Neural cell (in vitro differentiated cells): ENCODE measurements at regions not wholly inside any gene's neighbourhood (a gene's known extent, or its start where the extent isn't known, plus 50 kb on each side); places are given as distances from the start of the nearest gene placed in this dataset.

ENCODE experiments used
- H2AFZ ChIP-seq: fragments of 200-600, 300-800 bp; sonication (generic), shearing (Covaris generic); 2 replicates; pipeline ENCODE4 v1.6.0; 2014; ENCODE audit warnings: low read depth, mild to moderate bottlenecking, antibody characterized with exemption, low read length, moderate library complexity
- H3F3A ChIP-seq: fragments of 200-600 bp; shearing (Covaris generic); 2 replicates; pipeline ENCODE4 v1.6.1; 2016; ENCODE audit warnings: mild to moderate bottlenecking, moderate library complexity, mixed read lengths, antibody characterized with exemption, low read length; ENCODE audit not compliant: insufficient read depth, poor library complexity, severe bottlenecking
- H3K27ac ChIP-seq: fragments of 200-600, 300-800 bp; sonication (generic), shearing (Covaris generic); 2 replicates; pipeline ENCODE4 v1.5.1; 2014; ENCODE audit warnings: mild to moderate bottlenecking, low read length, moderate library complexity
- H3K27me3 ChIP-seq: fragments of 300-800, 200-600 bp; sonication (generic), shearing (Covaris generic); 2 replicates; pipeline ENCODE4 v1.6.0; 2014; ENCODE audit warnings: mild to moderate bottlenecking, low read depth, low read length, moderate library complexity; ENCODE audit not compliant: insufficient read depth
- H3K36me3 ChIP-seq: fragments of 300-800, 200-600 bp; sonication (generic), shearing (Covaris generic); 2 replicates; pipeline ENCODE4 v1.5.1; 2014; ENCODE audit warnings: mild to moderate bottlenecking, antibody characterized with exemption, low read length, moderate library complexity; ENCODE audit not compliant: insufficient read depth
- H3K4me2 ChIP-seq: fragments of 300-800, 200-600 bp; sonication (generic), shearing (Covaris generic); 2 replicates; pipeline ENCODE4 v1.6.0; 2014; ENCODE audit warnings: mild to moderate bottlenecking, low read length
- H3K4me3 ChIP-seq: fragments of 300-800, 200-600 bp; sonication (generic), shearing (Covaris generic); 2 replicates; pipeline ENCODE4 v1.5.1; 2014; ENCODE audit warnings: mild to moderate bottlenecking, low read length, moderate library complexity
- H3K79me2 ChIP-seq: fragments of 200-600 bp; shearing (Covaris generic); replicated peaks from 2 replicates; pipeline ENCODE4 v1.6.0; 2014; ENCODE audit warnings: mild to moderate bottlenecking, low read length, moderate library complexity; ENCODE audit not compliant: insufficient read depth
- H3K9ac ChIP-seq: fragments of 300-800, 200-600 bp; sonication (generic), shearing (Covaris generic); 2 replicates; pipeline ENCODE4 v1.6.1; 2016; ENCODE audit warnings: mild to moderate bottlenecking, low read length, mixed read lengths
- H3K9me2 ChIP-seq: fragments of 200-600 bp; shearing (Covaris generic); 2 replicates; pipeline ENCODE4 v1.6.1; 2016; ENCODE audit warnings: mild to moderate bottlenecking, low read length, mixed read lengths; ENCODE audit not compliant: insufficient read depth
- H3K9me3 ChIP-seq: fragments of 200-600, 300-800 bp; sonication (generic), shearing (Covaris generic); 2 replicates; pipeline ENCODE4 v1.6.1; 2016; ENCODE audit warnings: mild to moderate bottlenecking, mixed run types, low read length, moderate library complexity, mixed read lengths
- H4K20me1 ChIP-seq: fragments of 200-600 bp; shearing (Covaris generic); 2 replicates; pipeline ENCODE4 v1.6.1; 2016; ENCODE audit warnings: mild to moderate bottlenecking, mixed run types; ENCODE audit not compliant: insufficient read depth
- EP300 ChIP-seq: fragments of 450-650 bp; conservative IDR thresholded peaks from 2 replicates; pipeline ENCODE4 v1.6.1; 2014; ENCODE audit warnings: antibody characterized with exemption, mild to moderate bottlenecking, moderate library complexity; ENCODE audit not compliant: poor library complexity, severe bottlenecking
- EZH2 ChIP-seq: fragments of 200-600, 300-800 bp; shearing (Covaris generic), sonication (generic); IDR thresholded peaks from 2 replicates; pipeline ENCODE4 v1.6.1; 2014; ENCODE audit warnings: antibody characterized with exemption, low read length, borderline replicate concordance, mild to moderate bottlenecking; ENCODE audit not compliant: insufficient read depth, poor library complexity, severe bottlenecking
- MXI1 ChIP-seq: fragments of 450-650 bp; conservative IDR thresholded peaks from 2 replicates; pipeline ENCODE4 v1.6.1; 2014; ENCODE audit warnings: antibody characterized with exemption, mild to moderate bottlenecking; ENCODE audit not compliant: poor library complexity, severe bottlenecking
- POLR2AphosphoS5 ChIP-seq: IDR thresholded peaks from 2 replicates; pipeline ENCODE4 v1.6.1; 2012
- RAD21 ChIP-seq: fragments of 450-650 bp; conservative IDR thresholded peaks from 2 replicates; pipeline ENCODE4 v1.6.1; 2014; ENCODE audit warnings: antibody characterized with exemption, mild to moderate bottlenecking, moderate library complexity
- SMC3 ChIP-seq: fragments of 450-650 bp; conservative IDR thresholded peaks from 2 replicates; pipeline ENCODE4 v1.6.1; 2014; ENCODE audit warnings: antibody characterized with exemption, mild to moderate bottlenecking, moderate library complexity; ENCODE audit not compliant: poor library complexity
- TAF1 ChIP-seq: IDR thresholded peaks from 2 replicates; pipeline ENCODE4 v1.6.1; 2012; ENCODE audit warnings: low read depth
- TF ChIP-seq, protein P1 (sequence below): fragments of 450-650 bp; IDR thresholded peaks from 2 replicates; pipeline ENCODE4 v1.5.1; 2014; ENCODE audit warnings: antibody characterized with exemption, mild to moderate bottlenecking, moderate library complexity; ENCODE audit not compliant: poor library complexity, severe bottlenecking
- TF ChIP-seq, protein P2 (sequence below): IDR thresholded peaks from 2 replicates; pipeline ENCODE4 v1.6.1; 2012; ENCODE audit warnings: borderline replicate concordance

DNA sequence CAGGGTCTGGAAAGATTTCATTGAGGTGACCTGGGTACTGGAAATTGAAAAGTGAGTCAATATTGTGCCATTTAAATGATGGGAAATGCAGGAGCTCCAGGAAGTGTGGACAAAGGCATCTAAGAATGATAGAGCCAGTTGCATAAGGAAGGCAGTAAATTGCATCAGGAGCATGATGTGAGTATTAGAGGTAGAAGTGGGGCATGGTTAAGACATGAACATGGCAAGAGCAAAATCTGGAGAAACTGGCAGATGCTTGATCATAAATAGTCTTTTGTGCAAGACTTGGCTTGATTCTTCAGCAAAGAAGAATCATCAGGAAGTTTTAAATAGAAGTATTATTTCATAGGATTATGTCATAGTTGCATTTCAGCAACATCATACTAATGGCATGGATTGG lies 157.4 kb upstream of the PUM3 start:
- no peaks in the 10 kb centered on the region for H3F3A ChIP-seq
- TF ChIP-seq, protein P1, sequence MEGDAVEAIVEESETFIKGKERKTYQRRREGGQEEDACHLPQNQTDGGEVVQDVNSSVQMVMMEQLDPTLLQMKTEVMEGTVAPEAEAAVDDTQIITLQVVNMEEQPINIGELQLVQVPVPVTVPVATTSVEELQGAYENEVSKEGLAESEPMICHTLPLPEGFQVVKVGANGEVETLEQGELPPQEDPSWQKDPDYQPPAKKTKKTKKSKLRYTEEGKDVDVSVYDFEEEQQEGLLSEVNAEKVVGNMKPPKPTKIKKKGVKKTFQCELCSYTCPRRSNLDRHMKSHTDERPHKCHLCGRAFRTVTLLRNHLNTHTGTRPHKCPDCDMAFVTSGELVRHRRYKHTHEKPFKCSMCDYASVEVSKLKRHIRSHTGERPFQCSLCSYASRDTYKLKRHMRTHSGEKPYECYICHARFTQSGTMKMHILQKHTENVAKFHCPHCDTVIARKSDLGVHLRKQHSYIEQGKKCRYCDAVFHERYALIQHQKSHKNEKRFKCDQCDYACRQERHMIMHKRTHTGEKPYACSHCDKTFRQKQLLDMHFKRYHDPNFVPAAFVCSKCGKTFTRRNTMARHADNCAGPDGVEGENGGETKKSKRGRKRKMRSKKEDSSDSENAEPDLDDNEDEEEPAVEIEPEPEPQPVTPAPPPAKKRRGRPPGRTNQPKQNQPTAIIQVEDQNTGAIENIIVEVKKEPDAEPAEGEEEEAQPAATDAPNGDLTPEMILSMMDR, result no peak
- TF ChIP-seq SMC3 (no peak), EP300 (no peak), MXI1 (no peak), POLR2AphosphoS5 (no peak), EZH2 (no peak), TAF1 (no peak), RAD21 (no peak)
- TF ChIP-seq, protein P2, sequence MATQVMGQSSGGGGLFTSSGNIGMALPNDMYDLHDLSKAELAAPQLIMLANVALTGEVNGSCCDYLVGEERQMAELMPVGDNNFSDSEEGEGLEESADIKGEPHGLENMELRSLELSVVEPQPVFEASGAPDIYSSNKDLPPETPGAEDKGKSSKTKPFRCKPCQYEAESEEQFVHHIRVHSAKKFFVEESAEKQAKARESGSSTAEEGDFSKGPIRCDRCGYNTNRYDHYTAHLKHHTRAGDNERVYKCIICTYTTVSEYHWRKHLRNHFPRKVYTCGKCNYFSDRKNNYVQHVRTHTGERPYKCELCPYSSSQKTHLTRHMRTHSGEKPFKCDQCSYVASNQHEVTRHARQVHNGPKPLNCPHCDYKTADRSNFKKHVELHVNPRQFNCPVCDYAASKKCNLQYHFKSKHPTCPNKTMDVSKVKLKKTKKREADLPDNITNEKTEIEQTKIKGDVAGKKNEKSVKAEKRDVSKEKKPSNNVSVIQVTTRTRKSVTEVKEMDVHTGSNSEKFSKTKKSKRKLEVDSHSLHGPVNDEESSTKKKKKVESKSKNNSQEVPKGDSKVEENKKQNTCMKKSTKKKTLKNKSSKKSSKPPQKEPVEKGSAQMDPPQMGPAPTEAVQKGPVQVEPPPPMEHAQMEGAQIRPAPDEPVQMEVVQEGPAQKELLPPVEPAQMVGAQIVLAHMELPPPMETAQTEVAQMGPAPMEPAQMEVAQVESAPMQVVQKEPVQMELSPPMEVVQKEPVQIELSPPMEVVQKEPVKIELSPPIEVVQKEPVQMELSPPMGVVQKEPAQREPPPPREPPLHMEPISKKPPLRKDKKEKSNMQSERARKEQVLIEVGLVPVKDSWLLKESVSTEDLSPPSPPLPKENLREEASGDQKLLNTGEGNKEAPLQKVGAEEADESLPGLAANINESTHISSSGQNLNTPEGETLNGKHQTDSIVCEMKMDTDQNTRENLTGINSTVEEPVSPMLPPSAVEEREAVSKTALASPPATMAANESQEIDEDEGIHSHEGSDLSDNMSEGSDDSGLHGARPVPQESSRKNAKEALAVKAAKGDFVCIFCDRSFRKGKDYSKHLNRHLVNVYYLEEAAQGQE, result no peak
- no peaks in the 10 kb centered on the region for H3K9me2 ChIP-seq
- no peaks in the 10 kb centered on the region for H3K36me3 ChIP-seq
- no peak overlapping the region for H3K9ac ChIP-seq
- H3K79me2 ChIP-seq, result no peaks in the 10 kb centered on the region
- no peak overlapping the region for H3K27ac ChIP-seq
- H4K20me1 ChIP-seq, result no peaks in the 10 kb centered on the region
- H3K4me2 ChIP-seq, result no peak overlapping the region
- no peaks in the 10 kb centered on the region for H3K9me3 ChIP-seq
- no peak overlapping the region for H2AFZ ChIP-seq
- no peaks in the 10 kb centered on the region for H3K27me3 ChIP-seq
- H3K4me3 ChIP-seq, result no peak overlapping the region

DNA sequence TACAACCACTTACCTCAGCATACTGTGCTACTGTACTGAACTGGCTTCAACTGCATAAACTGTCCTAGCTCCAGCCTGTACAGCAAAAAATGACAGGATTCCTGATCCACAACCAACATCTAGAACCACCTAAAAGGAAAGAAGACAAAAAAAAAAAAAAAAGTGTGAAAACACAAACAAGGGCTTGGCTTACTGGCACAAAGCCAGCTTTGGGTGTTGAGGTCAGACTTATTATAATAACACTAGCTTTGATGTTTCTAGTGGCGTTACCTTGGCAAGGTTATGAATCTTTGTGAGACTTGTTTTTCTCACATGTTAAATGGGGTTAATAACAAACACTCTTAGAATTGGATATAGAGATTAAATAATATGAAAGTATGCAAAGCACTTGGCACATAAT lies 148.5 kb upstream of the PUM3 start:
- TF ChIP-seq, protein P2, result no peak
- TF ChIP-seq TAF1, result no peak
- no peak for TF ChIP-seq RAD21
- no peak for TF ChIP-seq EP300
- TF ChIP-seq EZH2, result no peak
- TF ChIP-seq SMC3, result no peak
- TF ChIP-seq, protein P1, result no peak
- no peak for TF ChIP-seq MXI1
- no peak for TF ChIP-seq POLR2AphosphoS5
- Histone ChIP-seq H4K20me1 (no peaks in the 10 kb centered on the region), H3K27me3 (no peaks in the 10 kb centered on the region), H2AFZ (no peak overlapping the region), H3K9ac (no peak overlapping the region), H3K4me2 (no peak overlapping the region), H3K36me3 (no peaks in the 10 kb centered on the region), H3F3A (no peaks in the 10 kb centered on the region), H3K4me3 (no peak overlapping the region), H3K9me2 (no peaks in the 10 kb centered on the region), H3K27ac (no peak overlapping the region), H3K79me2 (no peaks in the 10 kb centered on the region), H3K9me3 (no peaks in the 10 kb centered on the region)
